H1 (cell line): ENCODE measurements at regions not wholly inside any gene's neighbourhood (a gene's known extent, or its start where the extent isn't known, plus 50 kb on each side); places are given as distances from the start of the nearest gene placed in this dataset.
"Not testable (repeated sequence)": the region's sequence is repeated elsewhere in the genome, so short reads cannot be mapped to it uniquely, and the experiment has no call there.

Source experiments
- CTCF ChIA-PET: fragments of 300-600 bp; sonication (Branson Sonifier 250); formaldehyde crosslinking; loops from one replicate; lab custom pipeline; 2021; ENCODE audit not compliant: partially characterized antibody; lab: Charles Lee
- POLR2A ChIA-PET: fragments of 300-600 bp; sonication (Branson Sonifier 250); formaldehyde crosslinking; loops from one replicate; lab custom pipeline; 2021; ENCODE audit warnings: inconsistent platforms; ENCODE audit not compliant: partially characterized antibody; lab: Charles Lee
- DNase-seq, 2 experiments: peaks; one replicate each; pipeline versions ENCODE4 v3.0.0 to v3.0.0-alpha.2; 2010 to 2022; ENCODE audit warnings: low spot score in 2 of 2, low read depth in 1 of 2, mixed read lengths in 1 of 2
- FAIRE-seq: peaks from 2 replicates; lab custom pipeline; 2011; peaks lifted over from hg19 to GRCh38; lab: Jason Lieb, UNC
- H2AFZ ChIP-seq: 2 replicates; pipeline ENCODE4 v1.8.1; 2012; ENCODE audit warnings: low read length, inconsistent platforms
- H2AK5ac ChIP-seq: 2 replicates; pipeline ENCODE4 v1.6.1; 2013; ENCODE audit warnings: low read depth, low read length
- H2BK120ac ChIP-seq: replicated peaks from 2 replicates; pipeline ENCODE3; 2013; ENCODE audit warnings: low read depth, low read length, inconsistent platforms
- H2BK12ac ChIP-seq: 2 replicates; pipeline ENCODE4 v1.6.1; 2013; ENCODE audit warnings: low read depth, low read length
- H2BK15ac ChIP-seq: 2 replicates; pipeline ENCODE4 v1.6.1; 2013; ENCODE audit warnings: low read length
- H2BK20ac ChIP-seq: 2 replicates; pipeline ENCODE4 v1.6.1; 2013; ENCODE audit warnings: low read length
- H2BK5ac ChIP-seq: 2 replicates; pipeline ENCODE4 v1.6.1; 2013; ENCODE audit warnings: low read depth, low read length
- H3K14ac ChIP-seq: 2 replicates; pipeline ENCODE4 v1.6.1; 2013; ENCODE audit warnings: inconsistent platforms; ENCODE audit not compliant: insufficient read length
- H3K18ac ChIP-seq: 2 replicates; pipeline ENCODE4 v1.6.1; 2013; ENCODE audit warnings: low read length; ENCODE audit errors: extremely low read depth
- H3K23ac ChIP-seq: 2 replicates; pipeline ENCODE4 v1.6.1; 2013; ENCODE audit warnings: inconsistent platforms; ENCODE audit not compliant: insufficient read length
- H3K23me2 ChIP-seq: 2 replicates; pipeline ENCODE4 v1.6.1; 2013; ENCODE audit warnings: low read depth, low read length
- H3K27ac ChIP-seq: 2 replicates; pipeline ENCODE4 v1.6.1; 2011; ENCODE audit warnings: low read depth, low read length, inconsistent platforms
- H3K27me3 ChIP-seq, 4 experiments: replicated peaks in 1 of 4; 1 replicate in 1 of 4; 2 replicates in 3 of 4; pipeline versions ENCODE4 v1.6.1 to v1.8.1; 2011 to 2013; ENCODE audit warnings: low read length in 3 of 4, mild to moderate bottlenecking in 3 of 4, inconsistent platforms in 2 of 4, mixed read lengths in 2 of 4, moderate library complexity in 1 of 4; ENCODE audit not compliant: control insufficient read depth in 3 of 4, insufficient read depth in 3 of 4; ENCODE audit errors: extremely low read depth in 1 of 4
- H3K36me3 ChIP-seq, 4 experiments: 2 replicates each; pipeline versions ENCODE4 v1.6.1 to v1.8.1; 2011 to 2013; ENCODE audit warnings: mild to moderate bottlenecking in 4 of 4, low read length in 3 of 4, moderate library complexity in 2 of 4, control low read depth in 1 of 4, inconsistent platforms in 1 of 4; ENCODE audit not compliant: insufficient read depth in 4 of 4, control insufficient read depth in 2 of 4
- H3K4ac ChIP-seq: replicated peaks from 2 replicates; pipeline ENCODE3; 2013; ENCODE audit warnings: low read length, low read depth, mixed read lengths, inconsistent platforms; ENCODE audit not compliant: insufficient read length
- H3K4me1 ChIP-seq, 4 experiments: replicated peaks in 1 of 4; 1 replicate in 1 of 4; 2 replicates in 3 of 4; pipeline versions ENCODE4 v1.6.1 to v1.8.1; 2011 to 2013; ENCODE audit warnings: low read length in 3 of 4, inconsistent platforms in 2 of 4, mixed read lengths in 1 of 4; ENCODE audit not compliant: insufficient read depth in 4 of 4, control insufficient read depth in 3 of 4
- H3K4me2 ChIP-seq, 2 experiments: 2 replicates each; pipeline versions ENCODE4 v1.6.1 to v1.8.1; 2011 to 2013; ENCODE audit warnings: low read depth in 2 of 2, low read length in 2 of 2, control low read depth in 1 of 2, inconsistent platforms in 1 of 2, mild to moderate bottlenecking in 1 of 2; ENCODE audit not compliant: insufficient read depth in 1 of 2
- H3K4me3 ChIP-seq, 4 experiments: fragments of 200-600, 300-600 bp in 1 of 4; sonication (generic), shearing (Covaris generic), sonication (Bioruptor Twin) in 1 of 4; 2 replicates each; pipeline versions ENCODE4 v1.5.1 to v1.8.1; 2011 to 2016; ENCODE audit warnings: low read length in 4 of 4, low read depth in 3 of 4, control low read depth in 2 of 4, inconsistent platforms in 2 of 4, mild to moderate bottlenecking in 2 of 4, mixed read lengths in 1 of 4, moderate library complexity in 1 of 4; ENCODE audit not compliant: insufficient read depth in 2 of 4; ENCODE audit errors: extremely low read depth in 1 of 4
- H3K56ac ChIP-seq: replicated peaks from 2 replicates; pipeline ENCODE3; 2013; ENCODE audit warnings: low read depth, mild to moderate bottlenecking, mixed read lengths, low read length, inconsistent platforms; ENCODE audit not compliant: insufficient read length
- H3K79me1 ChIP-seq: 2 replicates; pipeline ENCODE4 v1.6.1; 2013; ENCODE audit warnings: low read depth, low read length, control low read depth
- H3K79me2 ChIP-seq, 2 experiments: 2 replicates each; pipeline versions ENCODE4 v1.6.1 to v1.8.1; 2012 to 2013; ENCODE audit warnings: low read length in 2 of 2, mild to moderate bottlenecking in 2 of 2, inconsistent platforms in 1 of 2; ENCODE audit not compliant: insufficient read depth in 2 of 2, control insufficient read depth in 1 of 2
- H3K9ac ChIP-seq, 4 experiments: replicated peaks in 1 of 4; 1 replicate in 1 of 4; 2 replicates in 3 of 4; pipeline versions ENCODE4 v1.6.1 to v1.8.1; 2011 to 2013; ENCODE audit warnings: low read depth in 3 of 4, low read length in 3 of 4, control low read depth in 2 of 4, mild to moderate bottlenecking in 2 of 4, moderate library complexity in 2 of 4, inconsistent platforms in 1 of 4; ENCODE audit errors: extremely low read depth in 1 of 4
- H3K9me3 ChIP-seq, 2 experiments: 2 replicates each; pipeline versions ENCODE4 v1.6.1 to v1.8.1; 2012 to 2013; ENCODE audit warnings: mild to moderate bottlenecking in 2 of 2, moderate library complexity in 2 of 2, control low read depth in 1 of 2, inconsistent platforms in 1 of 2, low read depth in 1 of 2, low read length in 1 of 2, mixed read lengths in 1 of 2; ENCODE audit not compliant: insufficient read depth in 2 of 2
- H4K20me1 ChIP-seq, 2 experiments: replicated peaks in 1 of 2; 2 replicates each; pipeline versions ENCODE3 to v1.8.1; 2011 to 2013; ENCODE audit warnings: inconsistent platforms in 2 of 2, low read length in 2 of 2, mild to moderate bottlenecking in 1 of 2; ENCODE audit not compliant: insufficient read depth in 2 of 2, control insufficient read depth in 1 of 2
- H4K5ac ChIP-seq: 2 replicates; pipeline ENCODE4 v1.6.1; 2013; ENCODE audit warnings: low read length, low read depth, mixed read lengths, inconsistent platforms; ENCODE audit not compliant: insufficient read length
- H4K8ac ChIP-seq: 2 replicates; pipeline ENCODE4 v1.8.0; 2013; ENCODE audit warnings: mild to moderate bottlenecking, moderate library complexity, low read length, inconsistent platforms; ENCODE audit not compliant: insufficient read depth; ENCODE audit errors: extremely low read depth
- H4K91ac ChIP-seq: replicated peaks from 2 replicates; pipeline ENCODE3; 2013; ENCODE audit warnings: low read length, mixed read lengths, inconsistent platforms; ENCODE audit not compliant: insufficient read length
- YY1 ChIP-seq: IDR thresholded peaks from 2 replicates; pipeline ENCODE4 v1.6.1; 2011; ENCODE audit warnings: low read depth, mild to moderate bottlenecking, low read length
- WGBS, 2 experiments: shearing (Covaris generic) in 1 of 2; methylation state at CpG; one replicate each; pipeline versions ENCODE4 v1.1.6 to v1.1.7; 2013 to 2015; ENCODE audit warnings: low lambda C conversion rate in 2 of 2, mixed read lengths in 2 of 2, inconsistent platforms in 1 of 2, low coverage in 1 of 2, missing lambda C conversion rate in 1 of 2; ENCODE audit not compliant: insufficient replicate concordance in 2 of 2, insufficient coverage in 1 of 2, insufficient read length in 1 of 2; ENCODE audit errors: extremely low coverage in 1 of 2, missing lambda C conversion rate in 1 of 2; 5-methylcytosine and 5-hydroxymethylcytosine counted together

DNA sequence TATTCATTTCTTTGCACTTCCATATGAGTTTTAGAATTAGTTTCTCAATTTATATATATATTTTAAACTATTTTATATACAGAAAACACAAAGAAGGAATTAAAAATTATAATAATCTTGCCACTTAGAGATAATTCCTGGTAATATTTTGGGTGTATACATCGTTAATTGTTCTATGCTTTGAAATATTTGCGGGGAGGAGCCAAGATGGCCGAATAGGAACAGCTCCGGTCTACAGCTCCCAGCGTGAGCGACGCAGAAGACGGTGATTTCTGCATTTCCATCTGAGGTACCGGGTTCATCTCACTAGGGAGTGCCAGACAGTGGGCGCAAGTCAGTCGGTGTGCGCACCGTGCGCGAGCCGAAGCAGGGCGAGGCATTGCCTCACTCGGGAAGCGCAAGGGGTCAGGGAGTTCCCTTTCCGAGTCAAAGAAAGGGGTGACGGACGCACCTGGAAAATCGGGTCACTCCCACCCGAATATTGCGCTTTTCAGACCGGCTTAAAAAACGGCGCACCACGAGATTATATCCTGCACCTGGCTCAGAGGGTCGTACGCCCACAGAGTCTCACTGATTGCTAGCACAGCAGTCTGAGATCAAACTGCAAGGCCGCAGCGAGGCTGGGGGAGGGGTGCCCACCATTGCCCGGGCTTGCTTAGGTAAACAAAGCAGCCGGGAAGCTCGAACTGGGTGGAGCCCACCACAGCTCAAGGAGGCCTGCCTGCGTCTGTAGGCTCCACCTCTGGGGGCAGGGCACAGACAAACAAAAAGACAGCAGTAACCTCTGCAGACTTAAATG, 197.1 kb upstream of the HAAO start:
- not testable (repeated sequence) for H2BK20ac ChIP-seq, H3K79me2 ChIP-seq, H2BK12ac ChIP-seq, H4K5ac ChIP-seq, H3K79me1 ChIP-seq, H4K20me1 ChIP-seq, H2BK15ac ChIP-seq, H3K27me3 ChIP-seq, H2AK5ac ChIP-seq, H2AFZ ChIP-seq, H4K8ac ChIP-seq, H3K56ac ChIP-seq, FAIRE-seq, DNase-seq, H3K4me1 ChIP-seq, H3K4ac ChIP-seq, H3K23ac ChIP-seq, H3K36me3 ChIP-seq, H3K9me3 ChIP-seq, H2BK5ac ChIP-seq, H4K91ac ChIP-seq, H3K27ac ChIP-seq, H2BK120ac ChIP-seq, H3K9ac ChIP-seq, H3K14ac ChIP-seq, H3K23me2 ChIP-seq, H3K4me3 ChIP-seq, H3K18ac ChIP-seq
- 73% methylated on average over 20 of the region's 37 CpGs; no CpG with 5 or more reads in 1 of the 2 experiments for WGBS, 2 experiments
- CTCF ChIA-PET, result interaction anchor here (1.1 kb wide), 1 partner anchor 112 kb away, joined by 3 read pairs; no protein-coding TSS in a partner anchor
- POLR2A ChIA-PET, result interaction anchor here (0.7 to 1.5 kb wide), 4 partner anchors 9 to 64 kb away, joined by 3 to 5 read pairs (median 4); no protein-coding TSS in a partner anchor
- H3K4me2 ChIP-seq, result peak overlapping the region in 1 of 2 experiments; percentile 31; a peak in 1 of 4 replicates
- TF ChIP-seq YY1, result peak; percentile 14; the same call in 1 of the 2 replicates
